RWPE1 (cell line): ENCODE measurements at regions not wholly inside any gene's neighbourhood (a gene's known extent, or its start where the extent isn't known, plus 50 kb on each side); places are given as distances from the start of the nearest gene placed in this dataset.

Experiments
- CTCF ChIA-PET: fragments of 350-600 bp; sonication (Branson Sonifier 250); formaldehyde crosslinking; extraction: SDS; loops from one replicate; lab custom pipeline; 2021; lab: Yijun Ruan, JAX
- POLR2A ChIA-PET: fragments of 400-600 bp; formaldehyde crosslinking; extraction: SDS; loops from one replicate; lab custom pipeline; 2020; ENCODE audit warnings: antibody characterized with exemption; ENCODE audit not compliant: low non-redundant PET; lab: Yijun Ruan, JAX
- DNase-seq: peaks from one replicate; pipeline ENCODE4 v3.0.0; 2012; ENCODE audit warnings: low spot score
- H3K27ac ChIP-seq: fragments of 450-650 bp; 2 replicates; pipeline ENCODE4 v1.5.1; 2017
- CTCF ChIP-seq: fragments of 450-650 bp; conservative IDR thresholded peaks from 2 replicates; pipeline ENCODE4 v1.5.1; 2017; ENCODE audit warnings: low read depth, mild to moderate bottlenecking

GRCh38 chr2:18825838-18826237 lies 236.5 kb upstream of the NT5C1B start:
- ChIA-PET CTCF (interaction anchor here (0.7 kb wide), 1 partner anchor 22 kb away, joined by 3 read pairs; no protein-coding TSS in a partner anchor), POLR2A (no interaction called here)
- DNase-seq: no peak
- no peak for TF ChIP-seq CTCF
- H3K27ac ChIP-seq: no peak overlapping the region

- ChIA-PET CTCF (no interaction called here), POLR2A (no interaction called here)
- no peak overlapping the region for H3K27ac ChIP-seq
- no peak for TF ChIP-seq CTCF
- DNase-seq: no peak
These were observed 235.5 kb upstream of the NT5C1B start for GRCh38 chr2:18824915-18825314.

- CTCF ChIA-PET: no interaction called here
- no peak for DNase-seq
- no peak overlapping the region for H3K27ac ChIP-seq
- POLR2A ChIA-PET: no interaction called here
- TF ChIP-seq CTCF: no peak
These were observed 235.0 kb upstream of the NT5C1B start for GRCh38 chr2:18824325-18824790.

GRCh38 chr2:18821431-18821830 lies 232.1 kb upstream of the NT5C1B start:
- TF ChIP-seq CTCF: no peak
- H3K27ac ChIP-seq: no peak overlapping the region
- ChIA-PET POLR2A (no interaction called here), CTCF (no interaction called here)
- no peak for DNase-seq

GRCh38 chr2:18820966-18821365 lies 231.6 kb upstream of the NT5C1B start:
- ChIA-PET CTCF (no interaction called here), POLR2A (no interaction called here)
- H3K27ac ChIP-seq: no peak overlapping the region
- DNase-seq: no peak
- no peak for TF ChIP-seq CTCF

GRCh38 chr2:18819566-18819965 lies 230.2 kb upstream of the NT5C1B start:
- POLR2A ChIA-PET: no interaction called here
- no peak overlapping the region for H3K27ac ChIP-seq
- no peak for TF ChIP-seq CTCF
- CTCF ChIA-PET: no interaction called here
- no peak for DNase-seq

GRCh38 chr2:18814387-18814786 lies 225.0 kb upstream of the NT5C1B start:
- DNase-seq: no peak
- ChIA-PET CTCF (no interaction called here), POLR2A (no interaction called here)
- no peak for TF ChIP-seq CTCF
- no peak overlapping the region for H3K27ac ChIP-seq
